Stimulated activated CD8-positive, alpha-beta memory T cell treated with anti-CD3 and anti-CD28 coated beads, Interleukin-12 subunit alpha, Interleukin-12 subunit beta, amount 100 ng/mL, for 24 hours (primary cell): ENCODE measurements at regions not wholly inside any gene's neighbourhood (a gene's known extent, or its start where the extent isn't known, plus 50 kb on each side); places are given as distances from the start of the nearest gene placed in this dataset.

Experiments used
- DNase-seq: peaks from one replicate; pipeline ENCODE4 v3.0.0-alpha.2; 2020; ENCODE audit errors: extremely low read depth

GRCh38 chr10:44198780-44199097, 186.2 kb downstream of the CXCL12 start:
- no peak for DNase-seq

GRCh38 chr10:44198096-44198779, 186.7 kb downstream of the CXCL12 start:
- no peak for DNase-seq

GRCh38 chr10:44197646-44198045, 187.3 kb downstream of the CXCL12 start:
- no peak for DNase-seq

- no peak for DNase-seq
Observed at GRCh38 chr10:44196336-44196735, 188.6 kb downstream of the CXCL12 start.

GRCh38 chr10:44196008-44196320, 188.9 kb downstream of the CXCL12 start:
- no peak for DNase-seq

GRCh38 chr10:44195112-44196007, 189.5 kb downstream of the CXCL12 start:
- DNase-seq = no peak

GRCh38 chr10:44194435-44194834, 190.5 kb downstream of the CXCL12 start:
- DNase-seq = no peak

- no peak for DNase-seq
Observed at GRCh38 chr10:44193567-44194220, 191.2 kb downstream of the CXCL12 start.

- DNase-seq = no peak
Observed at GRCh38 chr10:44193166-44193565, 191.7 kb downstream of the CXCL12 start.

GRCh38 chr10:44192435-44192834, 192.5 kb downstream of the CXCL12 start:
- DNase-seq = no peak

- no peak for DNase-seq
Observed at GRCh38 chr10:44190541-44190940, 194.4 kb downstream of the CXCL12 start.

GRCh38 chr10:44186821-44187220, 198.1 kb downstream of the CXCL12 start:
- DNase-seq = no peak

GRCh38 chr10:44186150-44186549, 198.7 kb downstream of the CXCL12 start:
- DNase-seq = no peak

GRCh38 chr10:44185315-44185666, 199.6 kb downstream of the CXCL12 start:
- no peak for DNase-seq

- no peak for DNase-seq
Observed at GRCh38 chr10:44184633-44185314, 200.1 kb downstream of the CXCL12 start.

- no peak for DNase-seq
Observed at GRCh38 chr10:44183667-44184632, 200.9 kb downstream of the CXCL12 start.

- DNase-seq = no peak
Observed at GRCh38 chr10:44182909-44183308, 202.0 kb downstream of the CXCL12 start.

GRCh38 chr10:44180321-44181168, 204.4 kb downstream of the CXCL12 start:
- no peak for DNase-seq

- DNase-seq = no peak
Observed at GRCh38 chr10:44178856-44179255, 206.0 kb downstream of the CXCL12 start.

GRCh38 chr10:44178281-44178680, 206.6 kb downstream of the CXCL12 start:
- no peak for DNase-seq
